ENCODE measurements at regions not wholly inside any gene's neighbourhood (a gene's known extent, or its start where the extent isn't known, plus 50 kb on each side); places are given as distances from the start of the nearest gene placed in this dataset.
"Not testable (repeated sequence)": the region's sequence is repeated elsewhere in the genome, so short reads cannot be mapped to it uniquely, and the experiment has no call there.

DNA sequence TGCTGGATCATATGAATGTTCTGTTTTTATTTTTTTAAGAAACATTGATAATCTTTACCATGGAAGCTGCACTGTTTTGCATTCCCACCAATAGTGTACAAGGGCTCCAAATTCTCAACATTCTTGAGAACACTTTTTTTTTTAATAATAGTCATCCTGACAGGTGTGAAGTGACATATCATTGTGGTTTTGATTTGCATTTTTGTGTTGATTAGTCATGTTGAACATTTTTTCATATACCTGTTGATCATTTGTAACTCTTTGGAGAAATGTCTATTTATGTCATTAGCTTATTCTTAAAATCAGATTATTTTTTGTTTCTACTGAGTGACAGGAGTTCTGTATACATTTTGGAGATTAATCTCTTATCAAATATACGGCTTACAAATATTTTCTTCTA, 408.5 kb downstream of the GLUD2 start:
- no peak for DNase-seq (ENCODE audit: low read depth)

DNA sequence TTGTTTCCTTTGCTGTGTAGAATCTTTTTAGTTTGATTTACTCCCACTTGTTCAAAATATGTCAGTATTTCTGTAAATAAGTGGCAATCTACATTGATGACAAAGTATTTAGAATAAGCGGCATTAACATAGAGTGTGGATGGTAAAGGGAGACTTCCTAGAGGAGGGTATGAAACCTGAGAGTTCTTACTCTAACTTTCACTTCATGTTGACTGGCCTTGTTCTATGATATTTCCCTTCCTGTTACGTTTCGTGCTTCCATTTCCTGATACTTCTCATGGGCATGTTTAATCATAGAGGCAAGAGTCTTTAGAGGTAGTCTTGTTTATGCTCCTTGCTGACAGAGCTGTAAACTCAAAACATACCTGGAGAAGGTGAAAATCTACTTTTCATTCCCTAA, 408.9 kb downstream of the GLUD2 start:
- no peak for DNase-seq (ENCODE audit: low read depth)

- no peak for DNase-seq (ENCODE audit: low read depth)
Observed at GRCh38 chrX:121457096-121457495, 409.7 kb downstream of the GLUD2 start.

DNA sequence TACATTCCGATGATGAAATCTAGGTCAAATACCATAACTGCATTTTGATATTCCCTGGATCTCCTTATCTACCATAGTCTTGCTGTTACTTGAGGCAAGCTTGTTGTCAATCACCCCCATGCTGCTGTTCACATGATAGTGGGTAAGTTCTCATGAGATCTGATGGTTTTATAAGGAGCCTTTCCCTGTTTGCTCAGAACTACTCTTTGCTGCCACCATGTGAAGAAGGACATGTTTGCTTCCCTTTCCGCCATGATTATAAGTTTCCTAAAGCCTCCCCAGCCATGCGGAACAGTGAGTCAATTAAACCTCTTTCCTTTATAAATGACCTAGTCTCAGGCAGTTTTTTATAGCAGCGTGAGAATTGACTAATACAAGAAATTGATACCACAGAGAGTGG, 432.0 kb downstream of the GLUD2 start:
- no peak for DNase-seq (ENCODE audit: low read depth)

GRCh38 chrX:121496966-121497365, 449.6 kb downstream of the GLUD2 start:
- no peak for DNase-seq (ENCODE audit: low read depth)

DNA sequence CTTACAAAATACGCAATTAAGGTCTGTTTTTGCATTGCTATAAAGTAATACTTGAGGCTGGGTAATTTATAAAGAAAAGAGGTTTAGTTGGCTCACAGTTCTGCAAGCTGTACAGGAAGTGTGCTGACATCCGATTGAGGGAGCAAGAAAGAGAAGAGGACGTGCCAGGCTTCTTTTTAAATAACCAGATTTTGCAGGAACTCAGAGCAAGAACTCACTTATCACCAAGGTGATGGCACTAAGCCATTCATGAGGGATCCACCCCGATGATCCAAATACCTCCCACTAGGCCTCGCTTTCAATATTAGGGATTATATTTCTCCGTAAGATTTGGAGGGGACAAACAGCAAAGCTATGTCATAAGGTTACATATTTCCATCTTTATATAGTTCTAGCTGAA, 456.7 kb downstream of the GLUD2 start:
- DNase-seq (ENCODE audit: low read depth) = no peak

GRCh38 chrX:121546317-121546716, 498.9 kb downstream of the GLUD2 start:
- DNase-seq (ENCODE audit: low read depth) = no peak

- no peak for DNase-seq (ENCODE audit: low read depth)
Observed at GRCh38 chrX:121558886-121559285, 511.5 kb downstream of the GLUD2 start.

DNA sequence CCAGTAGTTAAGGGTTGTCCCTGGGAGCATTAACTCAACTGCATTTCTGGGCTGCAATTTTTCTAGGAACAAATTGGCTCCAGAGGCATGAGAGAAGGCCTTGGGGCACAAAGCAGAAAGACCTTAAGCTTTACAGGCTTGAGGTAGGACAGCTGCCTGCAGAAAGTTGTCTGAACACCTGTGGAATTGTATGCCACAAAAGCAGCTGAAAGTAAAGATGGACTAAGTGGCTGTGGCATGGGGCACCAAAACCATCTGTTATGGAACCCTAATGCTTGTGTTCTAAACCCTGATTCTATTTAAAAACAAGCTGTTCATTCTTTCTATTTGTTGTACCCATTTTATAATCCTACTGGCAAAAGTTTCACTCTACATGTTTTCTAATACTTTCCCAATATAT, 515.2 kb downstream of the GLUD2 start:
- no peak for DNase-seq (ENCODE audit: low read depth)

GRCh38 chrX:121569609-121570008, 522.2 kb downstream of the GLUD2 start:
- no peak for DNase-seq (ENCODE audit: low read depth)

DNA sequence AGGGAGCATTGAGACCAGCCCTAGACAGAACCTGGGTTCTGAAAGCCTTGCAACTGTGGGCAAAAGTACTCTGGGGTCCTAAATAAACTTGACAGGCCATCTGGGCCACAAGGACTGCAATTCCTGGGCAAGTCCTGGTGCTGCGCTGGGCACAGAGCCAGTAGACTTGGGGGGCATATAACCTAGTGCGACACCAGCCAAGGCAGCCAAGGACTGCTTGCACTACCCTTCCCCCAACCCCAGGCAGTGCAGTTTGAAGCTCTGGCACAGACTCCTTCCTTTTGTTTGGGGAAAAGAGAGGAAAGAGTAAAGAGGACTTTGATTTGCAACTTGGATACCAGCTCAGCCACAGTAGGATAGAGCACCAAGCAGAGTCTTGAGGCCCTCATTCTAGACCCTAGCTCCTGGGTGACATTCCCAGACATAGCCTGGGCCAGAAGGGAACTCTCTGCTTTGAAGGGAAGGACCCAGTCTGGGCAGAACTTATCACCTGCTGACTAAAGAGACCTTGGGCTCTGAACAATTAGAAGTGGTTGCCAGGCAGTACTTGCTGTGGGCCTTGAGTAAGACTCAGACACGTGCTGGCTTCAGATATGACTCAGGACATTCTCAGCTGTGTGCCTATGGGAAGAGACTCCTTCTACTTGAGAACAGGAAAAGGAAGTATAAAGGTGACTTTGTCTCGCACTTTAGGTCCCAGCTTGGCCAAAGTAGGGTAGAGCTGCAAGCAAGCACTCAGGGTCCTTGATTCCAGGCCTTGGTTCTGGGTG, 522.8 kb downstream of the GLUD2 start:
- no peak for DNase-seq (ENCODE audit: low read depth)

DNA sequence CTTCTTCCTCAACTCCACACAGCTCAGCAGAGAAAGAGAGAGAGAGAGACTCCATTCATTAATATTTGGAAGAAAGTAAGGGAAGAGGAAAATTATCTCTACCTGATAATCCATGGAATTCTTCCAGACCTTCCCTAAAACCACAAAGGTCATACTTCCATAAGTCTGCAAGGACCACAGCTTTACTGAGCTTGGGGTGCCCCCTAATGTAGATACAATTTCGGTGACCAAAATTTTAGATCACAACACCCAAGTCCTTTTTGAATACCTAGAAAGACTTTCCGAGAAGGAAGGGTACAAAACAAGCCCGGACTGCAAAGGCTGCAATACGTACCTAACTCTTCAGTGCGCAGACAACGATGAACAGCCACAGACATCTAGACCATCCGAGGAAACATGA, 523.9 kb downstream of the GLUD2 start:
- DNase-seq (ENCODE audit: low read depth) = no peak

DNA sequence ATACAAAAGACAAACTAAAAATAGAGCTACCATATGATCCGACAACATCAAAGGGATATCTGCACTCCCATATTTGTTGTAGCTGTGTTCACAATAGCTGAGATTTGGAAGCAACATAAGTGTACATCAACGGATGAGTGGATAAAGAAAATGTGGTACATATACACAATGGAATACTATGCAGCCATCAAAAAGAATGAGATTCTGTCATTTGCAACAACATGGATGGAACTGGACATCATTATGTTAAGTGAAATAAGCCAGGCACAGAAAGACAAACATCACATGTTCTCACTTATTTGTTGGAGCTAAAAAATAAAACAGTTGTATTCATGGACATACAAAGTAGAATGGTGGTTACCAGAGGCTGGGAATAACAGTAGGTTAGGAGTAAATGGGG, 527.0 kb downstream of the GLUD2 start:
- not testable (repeated sequence) for DNase-seq (ENCODE audit: low read depth)

GRCh38 chrX:121579016-121579760, 531.8 kb downstream of the GLUD2 start:
- no peak for DNase-seq (ENCODE audit: low read depth)

- DNase-seq (ENCODE audit: low read depth) = no peak
Observed at GRCh38 chrX:121581885-121582284, 534.5 kb downstream of the GLUD2 start.

- DNase-seq (ENCODE audit: low read depth) = no peak
Observed at GRCh38 chrX:121585626-121586025, 538.2 kb downstream of the GLUD2 start.

DNA sequence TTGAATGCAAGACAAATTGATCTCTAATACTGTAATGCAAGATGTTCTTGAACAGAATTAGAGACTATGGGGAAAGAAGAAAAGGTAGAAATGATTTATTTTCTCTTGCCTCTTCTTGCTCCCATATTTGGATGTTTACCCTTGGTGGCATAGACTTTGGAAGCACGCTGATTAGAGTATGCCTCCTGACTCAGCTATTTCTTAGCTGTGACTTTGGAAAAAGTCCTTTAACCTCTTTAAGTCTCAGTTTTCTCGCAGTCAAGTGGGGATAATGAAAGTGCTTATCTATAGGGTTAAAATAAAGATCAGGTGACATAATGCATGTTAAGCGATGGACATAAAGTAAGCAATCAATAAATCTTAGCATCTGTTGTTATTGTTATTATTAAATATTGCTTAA, 545.5 kb downstream of the GLUD2 start:
- no peak for DNase-seq (ENCODE audit: low read depth)

GRCh38 chrX:121598356-121598755, 550.9 kb downstream of the GLUD2 start:
- no peak for DNase-seq (ENCODE audit: low read depth)

- DNase-seq (ENCODE audit: low read depth) = no peak
Observed at GRCh38 chrX:121635141-121635540, 587.7 kb downstream of the GLUD2 start.

DNA sequence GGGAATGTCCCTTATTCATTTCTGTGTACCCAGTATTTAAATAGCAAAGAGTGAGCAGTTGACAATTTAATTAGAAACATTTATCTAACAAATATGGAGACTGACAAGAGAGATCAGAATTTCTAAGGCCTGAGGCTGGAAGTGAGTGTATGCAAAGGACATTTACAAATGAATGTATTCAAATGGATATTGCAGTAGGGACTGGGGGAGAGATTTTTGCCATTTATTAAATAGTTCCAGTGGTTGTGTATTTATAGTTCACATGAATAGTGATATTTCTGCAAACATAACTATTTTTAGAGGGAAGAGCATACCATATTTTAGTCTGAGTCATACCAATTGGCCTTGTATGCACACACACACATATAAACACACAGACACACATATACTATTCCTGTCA, 592.4 kb downstream of the GLUD2 start:
- DNase-seq (ENCODE audit: low read depth) = no peak

DNA sequence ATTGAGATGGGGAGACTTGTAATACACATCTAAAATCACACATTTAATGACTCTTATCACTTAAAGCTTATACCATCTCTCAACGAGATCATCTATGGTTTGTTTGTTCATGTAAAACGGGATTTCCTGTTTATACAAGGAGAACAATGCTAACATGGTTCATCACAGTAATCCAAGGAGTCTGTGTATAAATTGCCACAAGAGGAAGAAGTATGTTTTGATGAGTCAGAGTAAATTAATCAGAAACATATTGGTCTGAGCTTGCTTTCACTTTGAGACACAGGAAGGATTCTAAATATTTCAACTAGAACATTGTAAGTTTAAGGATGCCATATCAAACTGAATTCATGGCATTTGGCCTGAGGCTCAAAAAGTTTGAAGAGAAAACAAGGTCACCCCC, 594.1 kb downstream of the GLUD2 start:
- peak; percentile 54 for DNase-seq (ENCODE audit: low read depth)

GRCh38 chrX:121642415-121642814, 595.0 kb downstream of the GLUD2 start:
- no peak for DNase-seq (ENCODE audit: low read depth)

DNA sequence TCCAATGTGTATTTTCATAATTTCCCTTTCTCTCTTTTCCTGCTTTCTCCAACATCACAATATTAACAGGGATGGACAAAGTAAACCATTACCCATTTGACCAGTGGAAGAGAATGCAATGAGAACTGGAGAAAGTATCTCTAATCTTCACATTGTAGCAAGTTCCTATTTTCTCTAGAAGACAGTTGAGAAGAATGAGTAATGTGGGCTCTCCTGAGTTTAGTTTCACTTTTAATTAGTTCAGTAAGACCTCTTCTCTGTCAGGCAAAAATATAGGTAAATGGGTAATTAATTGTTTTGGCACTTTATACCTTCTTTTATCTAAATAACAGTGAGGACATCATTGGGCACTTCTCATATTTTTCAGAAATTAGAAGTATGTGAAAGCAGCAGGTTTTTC, 602.0 kb downstream of the GLUD2 start:
- no peak for DNase-seq (ENCODE audit: low read depth)

- DNase-seq (ENCODE audit: low read depth) = no peak
Observed at GRCh38 chrX:121655276-121655675, 607.9 kb downstream of the GLUD2 start.

All from ELR (cell line).